ENCODE measurements at regions not wholly inside any gene's neighbourhood (a gene's known extent, or its start where the extent isn't known, plus 50 kb on each side); places are given as distances from the start of the nearest gene placed in this dataset.

- TF ChIP-seq FOSL2 (IDR thresholded peaks at IDR 0.05) (peak; percentile 80), FOSL2 (CRISPR knock-in tag; IDR thresholded peaks at IDR 0.05) (peak; percentile 79), RFX5 (IDR thresholded peaks at IDR 0.05) (no peak), EP300 (IDR thresholded peaks at IDR 0.05) (peak in 1 of 2 experiments; percentile 41; a peak in 2 of 5 replicates), RCOR1 (IDR thresholded peaks at IDR 0.05; ENCODE audit: low read depth, low read length) (no peak)
Observed at GRCh38 chr17:72393553-72393952, 272.7 kb downstream of the SOX9 start (continued).

DNA sequence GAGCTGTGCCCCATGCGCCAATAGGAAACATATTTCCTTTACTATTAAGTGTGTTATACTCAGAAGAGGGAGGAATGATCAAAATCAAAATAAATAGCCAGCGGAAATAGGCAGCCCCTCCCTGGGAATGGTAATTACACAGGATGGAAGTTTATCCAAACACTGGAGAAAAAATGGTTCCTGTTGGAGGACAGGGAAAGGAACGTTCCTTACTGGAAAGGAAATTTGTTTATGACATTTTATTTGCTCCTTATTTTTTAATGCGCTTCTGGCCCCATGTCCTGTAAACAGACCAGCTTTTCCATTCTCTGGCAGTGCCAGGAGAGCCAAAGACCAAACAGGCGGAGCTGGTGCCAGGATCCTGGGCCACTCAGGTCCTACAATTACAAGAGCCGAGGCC is 273.7 kb downstream of the SOX9 start:
- CTCF ChIA-PET, result interaction anchor here (1.1 to 2.6 kb wide), 9 partner anchors 10 to 166 kb away, joined by 3 to 14 read pairs (median 3); no protein-coding TSS in a partner anchor
- Histone ChIP-seq H3K9me3 (no peaks in the 10 kb centered on the region), H3K4me1 (peaks cover 84% of the 10 kb centered on the region), H3K4me3 (no peak overlapping the region), H3K27ac (peak overlapping the region; percentile 76 to 85), H3K4me2 (peak overlapping the region; percentile 63)
- FAIRE-seq (no peak), DNase-seq (ENCODE audit: low read depth in 1 of 2, low spot score in 1 of 2) (no peak), ATAC-seq (no peak)
- TF ChIP-seq ZFP36 (IDR thresholded peaks at IDR 0.05; ENCODE audit: borderline replicate concordance, partially characterized antibody) (no peak), NR3C1 (IDR thresholded peaks at IDR 0.05) (no peak)
- POLR2A ChIA-PET, result interaction anchor here (0.6 to 1.3 kb wide), 3 partner anchors 9 to 197 kb away, joined by 3 to 5 read pairs (median 3); no protein-coding TSS in a partner anchor
- WGBS (ENCODE audit: missing lambda C conversion rate), result 77% methylated on average over 6 of the region's 6 CpGs

DNA sequence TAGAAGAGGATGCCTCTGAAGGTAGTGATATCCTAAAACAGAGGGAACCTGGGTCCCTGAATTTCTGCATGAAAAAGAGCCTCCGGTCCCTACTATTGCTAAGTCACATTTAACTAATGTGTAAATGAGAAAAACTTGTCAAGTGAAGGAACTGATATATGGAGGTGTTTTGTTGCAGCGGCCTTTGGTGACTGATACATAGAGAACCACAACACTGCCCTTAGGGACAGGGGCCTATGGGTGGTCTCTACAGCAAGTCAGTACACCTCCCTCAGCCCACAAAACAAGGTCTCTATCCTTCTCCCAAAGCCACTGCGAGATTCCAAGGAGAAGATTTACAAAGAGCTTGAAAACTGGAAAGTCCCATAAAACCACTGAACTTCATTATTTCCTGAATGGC is 275.3 kb downstream of the SOX9 start:
- WGBS (ENCODE audit: missing lambda C conversion rate), result 95% methylated on average over 3 of the region's 3 CpGs
- TF ChIP-seq KDM5A (IDR thresholded peaks at IDR 0.05), result no peak
- no peak for TF ChIP-seq ELK1 (IDR thresholded peaks at IDR 0.05; ENCODE audit: low read depth, low read length)
- TF ChIP-seq MAX (IDR thresholded peaks at IDR 0.05), result no peak
- no peak for TF ChIP-seq ZFP36 (IDR thresholded peaks at IDR 0.05; ENCODE audit: borderline replicate concordance, partially characterized antibody)
- no peak for TF ChIP-seq RCOR1 (IDR thresholded peaks at IDR 0.05; ENCODE audit: low read depth, low read length)
- TF ChIP-seq RNF2 (IDR thresholded peaks at IDR 0.05; ENCODE audit: borderline replicate concordance, low read depth), result no peak
- no peak for TF ChIP-seq ZSCAN20 (CRISPR knock-in tag; IDR thresholded peaks at IDR 0.05)
- TF ChIP-seq HEYL (CRISPR knock-in tag; IDR thresholded peaks at IDR 0.05), result no peak
- no peak for TF ChIP-seq CHD4 (IDR thresholded peaks at IDR 0.05; ENCODE audit: borderline replicate concordance)
- TF ChIP-seq KDM1A (IDR thresholded peaks at IDR 0.05; ENCODE audit: low read depth), result no peak
- DNase-seq (ENCODE audit: low read depth in 1 of 2, low spot score in 1 of 2) (no peak), ATAC-seq (no peak), FAIRE-seq (no peak)
- ChIA-PET POLR2A (no interaction called here), CTCF (interaction anchor here (1.3 to 2.6 kb wide), 2 partner anchors 13 to 143 kb away, joined by 3 to 14 read pairs; no protein-coding TSS in a partner anchor)
- Histone ChIP-seq H3K9me3 (no peaks in the 10 kb centered on the region), H3K4me1 (peaks cover 82% of the 10 kb centered on the region), H3K27ac (peak overlapping the region; percentile 2 to 85; a peak in 3 of 6 replicates), H3K4me2 (no peak overlapping the region), H3K4me3 (no peak overlapping the region)

GRCh38 chr17:72397223-72397667 is 276.4 kb downstream of the SOX9 start:
- Histone ChIP-seq H3K27ac (peak overlapping the region; percentile 15 to 85; a peak in 5 of 6 replicates), H3K4me1 (peaks cover 71% of the 10 kb centered on the region), H3K4me3 (no peak overlapping the region), H3K4me2 (peak overlapping the region; percentile 27; the same call in 2 of the 3 replicates), H3K9me3 (no peaks in the 10 kb centered on the region)
- no peak for ATAC-seq
- POLR2A ChIA-PET, result no interaction called here
- FAIRE-seq, result no peak
- no peak for TF ChIP-seq FOSB (CRISPR knock-in tag; IDR thresholded peaks at IDR 0.05)
- TF ChIP-seq MAFK (IDR thresholded peaks at IDR 0.05; ENCODE audit: partially characterized antibody), result peak; percentile 18
- TF ChIP-seq RFX5 (IDR thresholded peaks at IDR 0.05), result no peak
- TF ChIP-seq, protein P1, sequence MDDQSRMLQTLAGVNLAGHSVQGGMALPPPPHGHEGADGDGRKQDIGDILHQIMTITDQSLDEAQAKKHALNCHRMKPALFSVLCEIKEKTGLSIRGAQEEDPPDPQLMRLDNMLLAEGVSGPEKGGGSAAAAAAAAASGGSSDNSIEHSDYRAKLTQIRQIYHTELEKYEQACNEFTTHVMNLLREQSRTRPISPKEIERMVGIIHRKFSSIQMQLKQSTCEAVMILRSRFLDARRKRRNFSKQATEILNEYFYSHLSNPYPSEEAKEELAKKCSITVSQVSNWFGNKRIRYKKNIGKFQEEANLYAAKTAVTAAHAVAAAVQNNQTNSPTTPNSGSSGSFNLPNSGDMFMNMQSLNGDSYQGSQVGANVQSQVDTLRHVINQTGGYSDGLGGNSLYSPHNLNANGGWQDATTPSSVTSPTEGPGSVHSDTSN (IDR thresholded peaks at IDR 0.05), result no peak
- TF ChIP-seq CHD4 (IDR thresholded peaks at IDR 0.05; ENCODE audit: borderline replicate concordance), result no peak
- no peak for TF ChIP-seq MAX (IDR thresholded peaks at IDR 0.05)
- TF ChIP-seq ELK1 (IDR thresholded peaks at IDR 0.05; ENCODE audit: low read depth, low read length), result no peak
- TF ChIP-seq HOXB5 (CRISPR knock-in tag; IDR thresholded peaks at IDR 0.05), result no peak
- peak in 1 of 2 experiments; percentile 29; a peak in 1 of 5 replicates for TF ChIP-seq JUN (IDR thresholded peaks at IDR 0.05)
- TF ChIP-seq SREBF2 (IDR thresholded peaks at IDR 0.05), result no peak
- TF ChIP-seq PHF8 (IDR thresholded peaks at IDR 0.05; ENCODE audit: borderline replicate concordance, low read depth), result no peak
- DNase-seq (ENCODE audit: low read depth in 1 of 2, low spot score in 1 of 2), result no peak
- 64% methylated on average over 2 of the region's 2 CpGs for WGBS (ENCODE audit: missing lambda C conversion rate)
- CTCF ChIA-PET, result interaction anchor here (0.6 to 1.1 kb wide), 2 partner anchors 20 to 49 kb away, joined by 3 read pairs; no protein-coding TSS in a partner anchor
